ENCODE measurements at regions not wholly inside any gene's neighbourhood (a gene's known extent, or its start where the extent isn't known, plus 50 kb on each side); places are given as distances from the start of the nearest gene placed in this dataset.
"Not testable (repeated sequence)": the region's sequence is repeated elsewhere in the genome, so short reads cannot be mapped to it uniquely, and the experiment has no call there.

DNA sequence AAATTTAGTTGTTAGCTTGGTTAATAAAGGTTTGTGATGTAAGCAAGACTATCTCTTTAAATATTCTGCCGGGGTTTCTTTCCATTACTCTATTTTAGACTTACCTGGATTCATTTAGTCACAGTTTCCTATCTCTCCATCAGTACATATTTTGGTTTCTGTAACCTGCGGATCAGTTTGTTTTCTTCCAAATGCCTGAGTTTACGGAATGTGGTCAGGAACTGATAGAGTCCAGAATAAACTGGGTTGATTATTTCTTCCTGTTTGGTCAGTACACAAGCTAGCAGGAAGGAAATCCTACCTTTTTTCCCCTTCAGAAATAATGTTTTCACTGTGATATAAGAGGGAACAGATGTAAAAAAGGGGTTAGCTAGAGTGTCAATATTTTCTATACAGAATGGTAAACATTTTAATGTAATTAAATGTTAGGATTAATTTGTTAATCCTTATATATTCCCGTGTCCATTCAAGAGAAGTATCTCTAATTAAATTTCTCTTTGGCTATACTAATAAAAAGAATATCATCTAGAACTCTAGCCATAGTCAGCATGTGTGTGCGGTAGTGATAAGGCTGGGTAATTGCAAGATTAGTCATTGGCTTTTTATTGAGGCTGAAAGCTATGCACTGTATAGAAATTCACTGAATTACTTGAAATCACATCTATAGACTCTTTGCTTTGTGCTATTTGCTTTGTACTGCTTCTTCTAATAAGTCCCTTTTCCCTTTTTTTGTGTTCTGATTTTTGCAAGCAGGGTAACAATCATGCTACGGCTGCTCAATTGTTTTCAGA lies 144.7 kb upstream of the ADGRL4 start:
- Histone ChIP-seq H3K9ac (ENCODE audit: insufficient read depth in 1 of 2, low read length in 2 of 2) (no peak overlapping the region), H3K36me3 (ENCODE audit: control insufficient read depth in 4 of 4, insufficient read depth in 4 of 4, low read length in 4 of 4) (no peaks in the 10 kb centered on the region), H3K4me3 (no peak overlapping the region), H3K27ac (ENCODE audit: low read depth in 1 of 2, low read length in 1 of 2) (no peak overlapping the region), H3K27me3 (ENCODE audit: control insufficient read depth in 3 of 3, insufficient read depth in 3 of 3, low read length in 2 of 3) (no peaks in the 10 kb centered on the region), H3K9me3 (ENCODE audit: control insufficient read depth in 4 of 4, insufficient read depth in 3 of 4, low read length in 3 of 4) (no peaks in the 10 kb centered on the region), H3K4me1 (ENCODE audit: control insufficient read depth in 5 of 5, insufficient read depth in 5 of 5, low read length in 5 of 5) (peaks cover 0 to 15% (median 0%) of the 10 kb centered on the region in 5 donors)
- ATAC-seq (ENCODE audit: insufficient read depth, low FRiP score), result no peak
- DNase-seq, result no peak
- WGBS, 2 donors, result 56 to 79% methylated on average over 6 of the region's 6 CpGs
- TF ChIP-seq, protein P1, sequence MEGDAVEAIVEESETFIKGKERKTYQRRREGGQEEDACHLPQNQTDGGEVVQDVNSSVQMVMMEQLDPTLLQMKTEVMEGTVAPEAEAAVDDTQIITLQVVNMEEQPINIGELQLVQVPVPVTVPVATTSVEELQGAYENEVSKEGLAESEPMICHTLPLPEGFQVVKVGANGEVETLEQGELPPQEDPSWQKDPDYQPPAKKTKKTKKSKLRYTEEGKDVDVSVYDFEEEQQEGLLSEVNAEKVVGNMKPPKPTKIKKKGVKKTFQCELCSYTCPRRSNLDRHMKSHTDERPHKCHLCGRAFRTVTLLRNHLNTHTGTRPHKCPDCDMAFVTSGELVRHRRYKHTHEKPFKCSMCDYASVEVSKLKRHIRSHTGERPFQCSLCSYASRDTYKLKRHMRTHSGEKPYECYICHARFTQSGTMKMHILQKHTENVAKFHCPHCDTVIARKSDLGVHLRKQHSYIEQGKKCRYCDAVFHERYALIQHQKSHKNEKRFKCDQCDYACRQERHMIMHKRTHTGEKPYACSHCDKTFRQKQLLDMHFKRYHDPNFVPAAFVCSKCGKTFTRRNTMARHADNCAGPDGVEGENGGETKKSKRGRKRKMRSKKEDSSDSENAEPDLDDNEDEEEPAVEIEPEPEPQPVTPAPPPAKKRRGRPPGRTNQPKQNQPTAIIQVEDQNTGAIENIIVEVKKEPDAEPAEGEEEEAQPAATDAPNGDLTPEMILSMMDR (IDR thresholded peaks at IDR 0.05; ENCODE audit: control extremely low read depth, extremely low read depth), result no peak

DNA sequence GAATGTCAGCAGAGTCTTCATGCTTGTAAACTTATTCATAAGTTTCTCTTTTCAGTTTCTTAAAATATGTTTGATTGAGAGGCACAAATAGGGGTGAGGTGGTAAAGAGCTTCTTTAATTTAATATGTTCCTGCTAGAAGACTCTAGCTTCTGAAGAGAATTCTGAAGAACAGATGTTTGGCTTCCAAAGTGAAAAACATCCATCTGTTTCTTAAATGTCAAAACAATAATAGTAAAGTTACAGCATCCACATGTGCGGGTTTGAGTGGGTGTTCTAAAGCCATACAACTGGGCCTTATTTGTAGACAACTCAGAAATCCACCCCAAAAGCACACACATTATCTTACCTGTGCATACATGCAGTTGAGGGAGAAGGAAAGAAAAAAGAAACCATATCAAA lies 144.0 kb upstream of the ADGRL4 start:
- TF ChIP-seq, protein P1 (IDR thresholded peaks at IDR 0.05; ENCODE audit: control extremely low read depth, extremely low read depth), result no peak
- Histone ChIP-seq H3K27ac (ENCODE audit: low read depth in 1 of 2, low read length in 1 of 2) (no peak overlapping the region), H3K36me3 (ENCODE audit: control insufficient read depth in 4 of 4, insufficient read depth in 4 of 4, low read length in 4 of 4) (no peaks in the 10 kb centered on the region), H3K9ac (ENCODE audit: insufficient read depth in 1 of 2, low read length in 2 of 2) (no peak overlapping the region), H3K4me1 (ENCODE audit: control insufficient read depth in 5 of 5, insufficient read depth in 5 of 5, low read length in 5 of 5) (peaks cover 0 to 15% (median 0%) of the 10 kb centered on the region in 5 donors), H3K27me3 (ENCODE audit: control insufficient read depth in 3 of 3, insufficient read depth in 3 of 3, low read length in 2 of 3) (no peaks in the 10 kb centered on the region), H3K9me3 (ENCODE audit: control insufficient read depth in 4 of 4, insufficient read depth in 3 of 4, low read length in 3 of 4) (no peaks in the 10 kb centered on the region), H3K4me3 (no peak overlapping the region)
- 76 to 90% methylated on average over 1 of the region's 1 CpG for WGBS, 2 donors
- ATAC-seq (ENCODE audit: insufficient read depth, low FRiP score) (no peak), DNase-seq (peak in 2 of 3 donors; percentile 44 to 57)

DNA sequence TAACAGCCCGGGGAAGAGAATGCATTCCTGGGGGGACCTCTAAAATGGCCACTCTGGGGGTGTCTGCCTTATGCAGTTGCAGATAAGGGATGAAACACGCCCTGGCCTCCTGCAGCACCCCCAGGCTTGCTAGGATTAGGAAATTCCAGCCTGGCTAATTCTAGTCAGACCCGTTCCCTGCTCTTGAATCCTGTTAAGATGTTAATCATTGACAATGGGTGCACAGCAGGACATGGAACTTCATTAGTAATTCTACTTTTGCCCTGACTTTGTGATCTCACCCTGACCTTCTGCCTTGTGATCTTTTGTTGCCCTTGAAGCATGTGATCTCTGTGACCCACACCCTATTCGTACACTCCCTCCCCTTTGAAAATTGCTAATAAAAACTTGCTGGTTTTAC lies 131.7 kb upstream of the ADGRL4 start:
- H3K9ac ChIP-seq (ENCODE audit: insufficient read depth in 1 of 2, low read length in 2 of 2); H3K4me3 ChIP-seq; H3K36me3 ChIP-seq (ENCODE audit: control insufficient read depth in 4 of 4, insufficient read depth in 4 of 4, low read length in 4 of 4); DNase-seq; H3K4me1 ChIP-seq (ENCODE audit: control insufficient read depth in 5 of 5, insufficient read depth in 5 of 5, low read length in 5 of 5); ATAC-seq (ENCODE audit: insufficient read depth, low FRiP score); H3K27me3 ChIP-seq (ENCODE audit: control insufficient read depth in 3 of 3, insufficient read depth in 3 of 3, low read length in 2 of 3); H3K27ac ChIP-seq (ENCODE audit: low read depth in 1 of 2, low read length in 1 of 2); H3K9me3 ChIP-seq (ENCODE audit: control insufficient read depth in 4 of 4, insufficient read depth in 3 of 4, low read length in 3 of 4): not testable (repeated sequence)
- 80 to 90% methylated on average over 4 of the region's 4 CpGs for WGBS, 2 donors

DNA sequence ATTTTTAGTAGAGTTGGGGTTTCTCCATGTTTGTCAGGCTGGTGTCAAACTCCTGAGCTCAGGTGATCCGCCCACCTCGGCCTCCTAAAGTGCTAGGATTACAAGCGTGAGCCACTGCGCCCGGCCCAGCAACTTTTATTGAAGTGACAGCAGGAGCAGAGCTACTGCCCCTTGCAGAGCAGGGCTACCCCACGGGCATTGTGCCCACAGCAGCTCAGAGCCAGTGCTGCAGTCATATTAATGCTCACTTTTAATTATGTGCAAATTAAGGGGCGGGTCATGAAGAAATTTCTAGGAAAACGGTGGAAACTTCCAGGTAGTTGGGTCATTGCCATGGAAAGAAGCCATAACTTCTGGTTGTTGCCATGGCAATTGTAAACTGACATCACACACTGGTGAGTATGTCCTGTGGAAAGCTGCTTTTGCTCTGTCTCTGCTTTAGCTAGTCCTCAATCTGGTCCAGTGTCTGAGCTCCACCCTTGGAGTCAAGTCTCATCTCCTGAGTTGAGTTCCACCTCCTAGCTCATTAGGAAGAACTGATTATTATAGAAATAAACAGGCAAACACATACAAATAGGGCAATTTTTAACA lies 127.3 kb upstream of the ADGRL4 start:
- WGBS, 2 donors, result 89 to 93% methylated on average over 8 of the region's 8 CpGs
- DNase-seq, result no peak
- H3K9me3 ChIP-seq (ENCODE audit: control insufficient read depth in 4 of 4, insufficient read depth in 3 of 4, low read length in 3 of 4), result peaks cover 0 to 3% (median 0%) of the 10 kb centered on the region in 4 donors
- no peak for ATAC-seq (ENCODE audit: insufficient read depth, low FRiP score)
- H3K27me3 ChIP-seq (ENCODE audit: control insufficient read depth in 3 of 3, insufficient read depth in 3 of 3, low read length in 2 of 3), result no peaks in the 10 kb centered on the region
- TF ChIP-seq, protein P1 (IDR thresholded peaks at IDR 0.05; ENCODE audit: control extremely low read depth, extremely low read depth), result no peak
- H3K36me3 ChIP-seq (ENCODE audit: control insufficient read depth in 4 of 4, insufficient read depth in 4 of 4, low read length in 4 of 4), result no peaks in the 10 kb centered on the region
- no peak overlapping the region for H3K27ac ChIP-seq (ENCODE audit: low read depth in 1 of 2, low read length in 1 of 2)
- H3K9ac ChIP-seq (ENCODE audit: insufficient read depth in 1 of 2, low read length in 2 of 2), result no peak overlapping the region
- no peak overlapping the region for H3K4me3 ChIP-seq
- no peaks in the 10 kb centered on the region for H3K4me1 ChIP-seq (ENCODE audit: control insufficient read depth in 5 of 5, insufficient read depth in 5 of 5, low read length in 5 of 5)

All from lung (tissue), 11 donors.